ENCODE measurements at regions not wholly inside any gene's neighbourhood (a gene's known extent, or its start where the extent isn't known, plus 50 kb on each side); places are given as distances from the start of the nearest gene placed in this dataset.

DNA sequence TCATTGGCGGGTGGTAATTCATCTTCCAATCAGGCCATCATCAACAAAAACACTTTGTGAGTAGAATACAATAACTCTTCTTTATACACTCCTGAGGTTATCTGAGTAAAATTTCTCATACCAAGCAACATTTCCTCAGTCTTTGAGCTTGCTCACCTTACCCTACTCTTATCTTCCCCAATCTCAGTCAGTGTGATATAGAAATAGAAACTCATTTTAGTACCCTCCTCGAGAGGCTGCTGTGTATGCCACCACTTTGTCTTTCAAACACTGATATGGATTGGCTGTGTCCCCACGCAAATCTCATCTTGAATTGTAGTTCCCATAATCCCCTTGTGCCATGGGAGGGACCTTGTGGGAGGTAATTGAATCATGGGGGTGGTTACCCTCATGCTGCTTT, 209.7 kb downstream of the RBM26 start:
- Histone ChIP-seq H3K79me2 (ENCODE audit: control insufficient read depth in 1 of 2, insufficient read depth in 2 of 2, low read length in 2 of 2) (no peaks in the 10 kb centered on the region), H2BK15ac (ENCODE audit: low read length) (no peak overlapping the region), H3K27ac (ENCODE audit: low read depth, low read length) (no peak overlapping the region), H3K23ac (ENCODE audit: insufficient read length) (no peak overlapping the region), H3K27me3 (replicated peaks in 1 of 4; ENCODE audit: control insufficient read depth in 3 of 4, extremely low read depth in 1 of 4, insufficient read depth in 3 of 4, low read length in 3 of 4) (no peaks in the 10 kb centered on the region), H2BK20ac (ENCODE audit: low read length) (no peak overlapping the region), H2BK5ac (ENCODE audit: low read depth, low read length) (no peak overlapping the region), H2BK120ac (replicated peaks; ENCODE audit: low read depth, low read length) (no peak overlapping the region), H3K9me3 (ENCODE audit: insufficient read depth in 2 of 2, low read depth in 1 of 2, low read length in 1 of 2) (0 out of 4 replicates have a peak, but pooled peaks cover 0 to 2% of the 10 kb centered on the region in 2 experiments), H3K4ac (replicated peaks; ENCODE audit: insufficient read length, low read depth, low read length) (no peak overlapping the region), H4K8ac (ENCODE audit: extremely low read depth, insufficient read depth, low read length) (no peak overlapping the region), H4K20me1 (replicated peaks in 1 of 2; ENCODE audit: control insufficient read depth in 1 of 2, insufficient read depth in 2 of 2, low read length in 2 of 2) (no peaks in the 10 kb centered on the region), H3K9ac (replicated peaks in 1 of 4; ENCODE audit: extremely low read depth in 1 of 4, low read depth in 3 of 4, low read length in 3 of 4) (no peak overlapping the region), H2AFZ (ENCODE audit: low read length) (no peak overlapping the region), H3K4me1 (replicated peaks in 1 of 4; ENCODE audit: control insufficient read depth in 3 of 4, insufficient read depth in 4 of 4, low read length in 3 of 4) (peaks cover 0 to 3% (median 0%) of the 10 kb centered on the region in 4 experiments; a peak in 2 of 7 replicates), H3K36me3 (ENCODE audit: control insufficient read depth in 2 of 4, insufficient read depth in 4 of 4, low read length in 3 of 4) (no peaks in the 10 kb centered on the region), H2AK5ac (ENCODE audit: low read depth, low read length) (no peak overlapping the region), H3K4me3 (ENCODE audit: extremely low read depth in 1 of 4, insufficient read depth in 2 of 4, low read depth in 3 of 4, low read length in 4 of 4) (no peak overlapping the region), H3K4me2 (ENCODE audit: insufficient read depth in 1 of 2, low read depth in 2 of 2, low read length in 2 of 2) (no peak overlapping the region), H3K56ac (replicated peaks; ENCODE audit: insufficient read length, low read depth, low read length) (no peak overlapping the region), H3K79me1 (ENCODE audit: low read depth, low read length) (no peaks in the 10 kb centered on the region), H2BK12ac (ENCODE audit: low read depth, low read length) (no peak overlapping the region), H4K5ac (ENCODE audit: insufficient read length, low read depth, low read length) (no peak overlapping the region), H3K14ac (ENCODE audit: insufficient read length) (no peak overlapping the region), H3K18ac (ENCODE audit: extremely low read depth, low read length) (no peak overlapping the region), H4K91ac (replicated peaks; ENCODE audit: insufficient read length, low read length) (no peak overlapping the region), H3K23me2 (ENCODE audit: low read depth, low read length) (no peaks in the 10 kb centered on the region)
- 92% methylated on average over 3 of the region's 3 CpGs; no CpG with 5 or more reads in 1 of the 2 experiments for WGBS, 2 experiments (ENCODE audit: extremely low coverage in 1 of 2, insufficient coverage in 1 of 2, insufficient read length in 1 of 2, insufficient replicate concordance in 2 of 2, low coverage in 1 of 2, low lambda C conversion rate in 2 of 2, missing lambda C conversion rate in 1 of 2)
- FAIRE-seq, result no peak
- no peak for DNase-seq (ENCODE audit: low read depth in 1 of 2, low spot score in 2 of 2)
- POLR2A ChIA-PET (ENCODE audit: partially characterized antibody), result no interaction called here
- CTCF ChIA-PET (ENCODE audit: partially characterized antibody), result interaction anchor here (0.6 kb wide), 1 partner anchor 13 kb away, joined by 3 read pairs; no protein-coding TSS in a partner anchor
- TF ChIP-seq NANOG (IDR thresholded peaks at IDR 0.05; ENCODE audit: insufficient read depth, low read depth, low read length, poor library complexity, severe bottlenecking) (no peak), KDM4A (IDR thresholded peaks at IDR 0.05; ENCODE audit: low read depth, low read length, severe bottlenecking) (no peak), SRF (IDR thresholded peaks at IDR 0.05; ENCODE audit: low read depth, low read length) (no peak), BACH1 (IDR thresholded peaks at IDR 0.05; ENCODE audit: low read length) (no peak), RAD21 (IDR thresholded peaks at IDR 0.05 in 1 of 2, conservative IDR thresholded peaks at IDR 0.05 in 1 of 2; ENCODE audit: low read depth in 2 of 2, low read length in 2 of 2) (no peak), ZNF274 (IDR thresholded peaks at IDR 0.05; ENCODE audit: borderline replicate concordance, extremely low read depth, low read length) (no peak)
- TF ChIP-seq, protein P1, sequence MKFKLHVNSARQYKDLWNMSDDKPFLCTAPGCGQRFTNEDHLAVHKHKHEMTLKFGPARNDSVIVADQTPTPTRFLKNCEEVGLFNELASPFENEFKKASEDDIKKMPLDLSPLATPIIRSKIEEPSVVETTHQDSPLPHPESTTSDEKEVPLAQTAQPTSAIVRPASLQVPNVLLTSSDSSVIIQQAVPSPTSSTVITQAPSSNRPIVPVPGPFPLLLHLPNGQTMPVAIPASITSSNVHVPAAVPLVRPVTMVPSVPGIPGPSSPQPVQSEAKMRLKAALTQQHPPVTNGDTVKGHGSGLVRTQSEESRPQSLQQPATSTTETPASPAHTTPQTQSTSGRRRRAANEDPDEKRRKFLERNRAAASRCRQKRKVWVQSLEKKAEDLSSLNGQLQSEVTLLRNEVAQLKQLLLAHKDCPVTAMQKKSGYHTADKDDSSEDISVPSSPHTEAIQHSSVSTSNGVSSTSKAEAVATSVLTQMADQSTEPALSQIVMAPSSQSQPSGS (IDR thresholded peaks at IDR 0.05; ENCODE audit: low read length), result no peak

All from H1 (cell line).